GM12878 (cell line): ENCODE measurements at regions not wholly inside any gene's neighbourhood (a gene's known extent, or its start where the extent isn't known, plus 50 kb on each side); places are given as distances from the start of the nearest gene placed in this dataset.

Source experiments
- BHLHE40 ChIP-seq, 2 experiments: fragments of 450-650 bp in 1 of 2; IDR thresholded peaks; 2 replicates each; pipeline ENCODE4 v1.6.1; 2011 to 2017; ENCODE audit warnings: low read depth in 2 of 2, borderline replicate concordance in 1 of 2, improper control_type of control experiment in 1 of 2, low read length in 1 of 2, mild to moderate bottlenecking in 1 of 2
- ESRRA ChIP-seq: IDR thresholded peaks from 2 replicates; pipeline ENCODE4 v1.6.1; 2012; ENCODE audit warnings: mild to moderate bottlenecking, low read length, improper control_type of control experiment
- POLR2A ChIP-seq: IDR thresholded peaks from 2 replicates; pipeline ENCODE4 v1.6.1; 2011; ENCODE audit warnings: low read depth, mild to moderate bottlenecking, low read length
- SMC3 ChIP-seq: IDR thresholded peaks from 2 replicates; pipeline ENCODE4 v1.6.1; 2011; ENCODE audit warnings: low read length, improper control_type of control experiment, borderline replicate concordance
- ZBTB33 ChIP-seq: fragments of 450-650 bp; IDR thresholded peaks from 2 replicates; pipeline ENCODE4 v1.6.1; 2017; ENCODE audit warnings: mild to moderate bottlenecking
- TF ChIP-seq, protein P1 (sequence below), 3 experiments: IDR thresholded peaks in 2 of 3; conservative IDR thresholded peaks in 1 of 3; 2 replicates each; pipeline ENCODE4 v1.5.1; 2011; ENCODE audit warnings: low read depth in 3 of 3, low read length in 3 of 3, mild to moderate bottlenecking in 3 of 3, control low read depth in 2 of 3, moderate library complexity in 2 of 3, inconsistent platforms in 1 of 3, mixed read lengths in 1 of 3; ENCODE audit not compliant: control insufficient read depth in 2 of 3, insufficient read depth in 1 of 3; ENCODE audit errors: extremely low read depth in 1 of 3
- TF ChIP-seq, protein P2 (sequence below): IDR thresholded peaks from 2 replicates; pipeline ENCODE4 v1.6.1; 2011; ENCODE audit warnings: low read depth, low read length, improper control_type of control experiment, borderline replicate concordance

DNA sequence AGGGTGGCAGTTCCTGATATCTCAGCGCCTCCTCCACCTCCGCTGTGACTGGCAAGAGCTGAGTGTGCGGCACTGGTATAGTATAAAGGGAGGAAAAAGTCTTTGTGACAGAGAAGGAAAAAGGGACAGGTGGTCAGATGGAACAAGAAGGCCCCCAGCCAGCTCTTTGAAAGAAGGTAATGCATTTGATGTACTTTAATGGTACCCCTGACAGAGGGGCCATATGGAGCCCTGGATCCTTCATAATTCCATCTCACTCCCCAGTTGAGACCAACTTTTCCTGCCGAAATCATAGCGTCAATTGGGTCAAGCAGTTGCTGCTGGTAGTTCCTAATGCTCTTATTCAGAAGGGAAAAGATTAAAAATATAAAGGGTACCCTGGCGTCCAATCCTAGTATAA is 198.2 kb downstream of the ZNF326 start:
- TF ChIP-seq, protein P1, sequence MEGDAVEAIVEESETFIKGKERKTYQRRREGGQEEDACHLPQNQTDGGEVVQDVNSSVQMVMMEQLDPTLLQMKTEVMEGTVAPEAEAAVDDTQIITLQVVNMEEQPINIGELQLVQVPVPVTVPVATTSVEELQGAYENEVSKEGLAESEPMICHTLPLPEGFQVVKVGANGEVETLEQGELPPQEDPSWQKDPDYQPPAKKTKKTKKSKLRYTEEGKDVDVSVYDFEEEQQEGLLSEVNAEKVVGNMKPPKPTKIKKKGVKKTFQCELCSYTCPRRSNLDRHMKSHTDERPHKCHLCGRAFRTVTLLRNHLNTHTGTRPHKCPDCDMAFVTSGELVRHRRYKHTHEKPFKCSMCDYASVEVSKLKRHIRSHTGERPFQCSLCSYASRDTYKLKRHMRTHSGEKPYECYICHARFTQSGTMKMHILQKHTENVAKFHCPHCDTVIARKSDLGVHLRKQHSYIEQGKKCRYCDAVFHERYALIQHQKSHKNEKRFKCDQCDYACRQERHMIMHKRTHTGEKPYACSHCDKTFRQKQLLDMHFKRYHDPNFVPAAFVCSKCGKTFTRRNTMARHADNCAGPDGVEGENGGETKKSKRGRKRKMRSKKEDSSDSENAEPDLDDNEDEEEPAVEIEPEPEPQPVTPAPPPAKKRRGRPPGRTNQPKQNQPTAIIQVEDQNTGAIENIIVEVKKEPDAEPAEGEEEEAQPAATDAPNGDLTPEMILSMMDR (IDR thresholded peaks at IDR 0.05 in 2 of 3, conservative IDR thresholded peaks at IDR 0.05 in 1 of 3; ENCODE audit: control insufficient read depth in 2 of 3, extremely low read depth in 1 of 3, insufficient read depth in 1 of 3, low read depth in 3 of 3, low read length in 3 of 3) = no peak
- TF ChIP-seq ESRRA (no peak), ZBTB33 (no peak), SMC3 (no peak), BHLHE40 (IDR thresholded peaks at IDR 0.05; ENCODE audit: borderline replicate concordance in 1 of 2, low read depth in 2 of 2, low read length in 1 of 2) (no peak), POLR2A (no peak)
- TF ChIP-seq, protein P2, sequence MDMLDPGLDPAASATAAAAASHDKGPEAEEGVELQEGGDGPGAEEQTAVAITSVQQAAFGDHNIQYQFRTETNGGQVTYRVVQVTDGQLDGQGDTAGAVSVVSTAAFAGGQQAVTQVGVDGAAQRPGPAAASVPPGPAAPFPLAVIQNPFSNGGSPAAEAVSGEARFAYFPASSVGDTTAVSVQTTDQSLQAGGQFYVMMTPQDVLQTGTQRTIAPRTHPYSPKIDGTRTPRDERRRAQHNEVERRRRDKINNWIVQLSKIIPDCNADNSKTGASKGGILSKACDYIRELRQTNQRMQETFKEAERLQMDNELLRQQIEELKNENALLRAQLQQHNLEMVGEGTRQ = no peak
